ENCODE measurements at regions not wholly inside any gene's neighbourhood (a gene's known extent, or its start where the extent isn't known, plus 50 kb on each side); places are given as distances from the start of the nearest gene placed in this dataset.

GRCh38 chr10:128563904-128564303 lies 437.7 kb upstream of the MKI67 start:
- no peak for TF ChIP-seq CTCF (IDR thresholded peaks at IDR 0.05; ENCODE audit: low read depth, low read length)
- no peak for TF ChIP-seq EZH2phosphoT487 (IDR thresholded peaks at IDR 0.05; ENCODE audit: low read depth)

GRCh38 chr10:128566361-128566968 lies 440.2 kb upstream of the MKI67 start:
- H3K4me1 ChIP-seq (ENCODE audit: low read length), result no peaks in the 10 kb centered on the region
- no peak overlapping the region for H2AFZ ChIP-seq (ENCODE audit: low read depth, low read length)
- H4K20me1 ChIP-seq (ENCODE audit: insufficient read depth, low read length), result no peaks in the 10 kb centered on the region
- H3K79me2 ChIP-seq (ENCODE audit: low read length), result no peaks in the 10 kb centered on the region
- no peak overlapping the region for H3K4me2 ChIP-seq (ENCODE audit: low read length)
- H3K4me3 ChIP-seq (ENCODE audit: low read length), result no peak overlapping the region
- no peak overlapping the region for H3K9ac ChIP-seq (ENCODE audit: low read length)
- TF ChIP-seq CTCF (IDR thresholded peaks at IDR 0.05; ENCODE audit: low read depth, low read length) (no peak), EZH2phosphoT487 (IDR thresholded peaks at IDR 0.05; ENCODE audit: low read depth) (no peak)
- H3K36me3 ChIP-seq (replicated peaks; ENCODE audit: low read depth, low read length), result no peaks in the 10 kb centered on the region
- H3K27me3 ChIP-seq (ENCODE audit: low read depth, low read length), result no peaks in the 10 kb centered on the region
- H3K27ac ChIP-seq (ENCODE audit: low read length), result no peak overlapping the region
- no peaks in the 10 kb centered on the region for H3K9me3 ChIP-seq (ENCODE audit: insufficient read depth, low read length)

More at GRCh38 chr10:128563904-128564303, 437.7 kb upstream of the MKI67 start:
- Histone ChIP-seq H3K9me3 (ENCODE audit: insufficient read depth, low read length) (no peaks in the 10 kb centered on the region), H4K20me1 (ENCODE audit: insufficient read depth, low read length) (no peaks in the 10 kb centered on the region), H3K4me3 (ENCODE audit: low read length) (no peak overlapping the region), H3K4me1 (ENCODE audit: low read length) (no peaks in the 10 kb centered on the region), H3K9ac (ENCODE audit: low read length) (no peak overlapping the region), H3K36me3 (replicated peaks; ENCODE audit: low read depth, low read length) (no peaks in the 10 kb centered on the region), H3K79me2 (ENCODE audit: low read length) (no peaks in the 10 kb centered on the region), H3K27me3 (ENCODE audit: low read depth, low read length) (no peaks in the 10 kb centered on the region), H3K27ac (ENCODE audit: low read length) (no peak overlapping the region), H3K4me2 (ENCODE audit: low read length) (no peak overlapping the region), H2AFZ (ENCODE audit: low read depth, low read length) (no peak overlapping the region)

GRCh38 chr10:128567551-128567950 lies 441.3 kb upstream of the MKI67 start:
- no peak overlapping the region for H3K9ac ChIP-seq (ENCODE audit: low read length)
- no peaks in the 10 kb centered on the region for H3K79me2 ChIP-seq (ENCODE audit: low read length)
- no peaks in the 10 kb centered on the region for H4K20me1 ChIP-seq (ENCODE audit: insufficient read depth, low read length)
- no peaks in the 10 kb centered on the region for H3K9me3 ChIP-seq (ENCODE audit: insufficient read depth, low read length)
- no peak overlapping the region for H3K4me2 ChIP-seq (ENCODE audit: low read length)
- H3K4me3 ChIP-seq (ENCODE audit: low read length), result no peak overlapping the region
- TF ChIP-seq EZH2phosphoT487 (IDR thresholded peaks at IDR 0.05; ENCODE audit: low read depth), result no peak
- TF ChIP-seq CTCF (IDR thresholded peaks at IDR 0.05; ENCODE audit: low read depth, low read length), result no peak
- no peak overlapping the region for H2AFZ ChIP-seq (ENCODE audit: low read depth, low read length)
- no peak overlapping the region for H3K27ac ChIP-seq (ENCODE audit: low read length)
- no peaks in the 10 kb centered on the region for H3K27me3 ChIP-seq (ENCODE audit: low read depth, low read length)
- no peaks in the 10 kb centered on the region for H3K36me3 ChIP-seq (replicated peaks; ENCODE audit: low read depth, low read length)
- no peaks in the 10 kb centered on the region for H3K4me1 ChIP-seq (ENCODE audit: low read length)

GRCh38 chr10:128568041-128568440 lies 441.8 kb upstream of the MKI67 start:
- H3K9ac ChIP-seq (ENCODE audit: low read length), result no peak overlapping the region
- H3K9me3 ChIP-seq (ENCODE audit: insufficient read depth, low read length), result no peaks in the 10 kb centered on the region
- H3K27ac ChIP-seq (ENCODE audit: low read length), result no peak overlapping the region
- no peaks in the 10 kb centered on the region for H3K27me3 ChIP-seq (ENCODE audit: low read depth, low read length)
- no peaks in the 10 kb centered on the region for H3K36me3 ChIP-seq (replicated peaks; ENCODE audit: low read depth, low read length)
- no peaks in the 10 kb centered on the region for H4K20me1 ChIP-seq (ENCODE audit: insufficient read depth, low read length)
- no peak overlapping the region for H3K4me3 ChIP-seq (ENCODE audit: low read length)
- H2AFZ ChIP-seq (ENCODE audit: low read depth, low read length), result no peak overlapping the region
- H3K79me2 ChIP-seq (ENCODE audit: low read length), result no peaks in the 10 kb centered on the region
- H3K4me1 ChIP-seq (ENCODE audit: low read length), result no peaks in the 10 kb centered on the region
- TF ChIP-seq CTCF (IDR thresholded peaks at IDR 0.05; ENCODE audit: low read depth, low read length), result no peak
- TF ChIP-seq EZH2phosphoT487 (IDR thresholded peaks at IDR 0.05; ENCODE audit: low read depth), result no peak
- no peak overlapping the region for H3K4me2 ChIP-seq (ENCODE audit: low read length)

Measured in OCI-LY3 (cell line).